Activated CD4-positive, alpha-beta T cell treated with anti-CD3 and anti-CD28 coated beads for 36 hours (primary cell): ENCODE measurements at regions not wholly inside any gene's neighbourhood (a gene's known extent, or its start where the extent isn't known, plus 50 kb on each side); places are given as distances from the start of the nearest gene placed in this dataset.

Experiments
- ATAC-seq: fragments of 200-7000 bp; cut with Tn5 transposase; one replicate; pipeline ENCODE4 v1.10.0; 2021; ENCODE audit warnings: mild to moderate bottlenecking, moderate library complexity
- CTCF ChIA-PET: fragments of 350-600 bp; sonication (Branson Sonifier 250); formaldehyde crosslinking; loops from one replicate; lab custom pipeline; 2021; ENCODE audit warnings: antibody characterized with exemption; lab: Charles Lee
- POLR2A ChIA-PET: fragments of 350-600 bp; sonication (Branson Sonifier 250); formaldehyde crosslinking; loops from one replicate; lab custom pipeline; 2021; ENCODE audit warnings: antibody characterized with exemption, inconsistent platforms; lab: Charles Lee
- DNase-seq: peaks from one replicate; pipeline ENCODE4 v3.0.0-alpha.2; 2020
- H3K27ac Mint-ChIP-seq: one replicate; pipeline ENCODE4 v1.8.0; 2021; ENCODE audit warnings: mixed read lengths
- H3K27me3 Mint-ChIP-seq: one replicate; pipeline ENCODE4 v1.8.0; 2021; ENCODE audit warnings: mixed read lengths
- H3K36me3 Mint-ChIP-seq: one replicate; pipeline ENCODE4 v1.8.0; 2021; ENCODE audit warnings: low read depth, mixed read lengths
- H3K4me1 Mint-ChIP-seq: one replicate; pipeline ENCODE4 v1.8.0; 2021; ENCODE audit warnings: mixed read lengths
- H3K4me3 Mint-ChIP-seq: one replicate; pipeline ENCODE4 v1.8.0; 2021; ENCODE audit warnings: mild to moderate bottlenecking, moderate library complexity, mixed read lengths
- H3K9me3 Mint-ChIP-seq: one replicate; pipeline ENCODE4 v1.8.0; 2021; ENCODE audit warnings: low read depth, mixed read lengths
- intact Hi-C, 2 experiments: fragments of 100-400 bp; cut with DNase I in 1 of 2; cut with micrococcal nuclease in 1 of 2; formaldehyde crosslinking; loops; one replicate each; pipeline versions ENCODE4 v1.14.2 to v1.15.1; 2022 to 2024; cut with DNase I, micrococcal nuclease

- Mint-ChIP-seq H3K4me3 (no peak overlapping the region), H3K36me3 (no peaks in the 10 kb centered on the region), H3K27ac (no peak overlapping the region), H3K4me1 (peaks cover 2% of the 10 kb centered on the region), H3K9me3 (no peaks in the 10 kb centered on the region), H3K27me3 (peaks cover 26% of the 10 kb centered on the region)
- intact Hi-C loops, result no loop called here
- no peak for ATAC-seq
- DNase-seq, result no peak
- POLR2A ChIA-PET, result no interaction called here
- CTCF ChIA-PET, result no interaction called here
Observed at GRCh38 chr4:53682908-53683307, 91.6 kb upstream of the LNX1 start.

DNA sequence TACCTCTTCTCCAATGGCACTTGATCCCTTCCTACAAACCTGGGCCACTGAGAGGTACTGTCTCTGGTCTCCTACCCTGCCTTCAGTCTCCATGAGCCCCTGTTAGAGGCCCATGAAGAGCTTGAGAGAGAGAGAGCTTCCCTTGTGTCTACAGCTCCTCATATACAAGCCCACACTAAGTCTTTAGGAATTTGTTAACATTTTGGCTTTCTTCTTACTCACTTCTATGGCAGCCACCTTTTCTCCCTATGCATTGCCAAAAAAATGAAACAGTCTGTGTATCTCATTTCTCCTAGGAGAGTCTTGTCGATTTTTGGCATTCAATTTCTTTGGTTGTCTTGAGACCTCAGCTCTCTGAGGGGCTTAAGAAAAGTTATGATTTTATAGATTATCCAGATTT is 90.9 kb upstream of the LNX1 start:
- POLR2A ChIA-PET, result no interaction called here
- no peaks in the 10 kb centered on the region for H3K9me3 Mint-ChIP-seq
- CTCF ChIA-PET, result no interaction called here
- peaks cover 22% of the 10 kb centered on the region for H3K27me3 Mint-ChIP-seq
- H3K4me1 Mint-ChIP-seq, result no peaks in the 10 kb centered on the region
- ATAC-seq, result no peak
- no peak overlapping the region for H3K4me3 Mint-ChIP-seq
- intact Hi-C loops, result no loop called here
- H3K27ac Mint-ChIP-seq, result no peak overlapping the region
- no peak for DNase-seq
- H3K36me3 Mint-ChIP-seq, result no peaks in the 10 kb centered on the region

- Mint-ChIP-seq H3K27me3 (peaks cover 14% of the 10 kb centered on the region), H3K4me3 (no peak overlapping the region), H3K36me3 (no peaks in the 10 kb centered on the region), H3K27ac (no peak overlapping the region), H3K9me3 (no peaks in the 10 kb centered on the region), H3K4me1 (no peaks in the 10 kb centered on the region)
- ATAC-seq (no peak), DNase-seq (no peak)
- ChIA-PET CTCF (no interaction called here), POLR2A (no interaction called here)
- intact Hi-C loops, result no loop called here
Observed at GRCh38 chr4:53680598-53680997, 89.3 kb upstream of the LNX1 start.

DNA sequence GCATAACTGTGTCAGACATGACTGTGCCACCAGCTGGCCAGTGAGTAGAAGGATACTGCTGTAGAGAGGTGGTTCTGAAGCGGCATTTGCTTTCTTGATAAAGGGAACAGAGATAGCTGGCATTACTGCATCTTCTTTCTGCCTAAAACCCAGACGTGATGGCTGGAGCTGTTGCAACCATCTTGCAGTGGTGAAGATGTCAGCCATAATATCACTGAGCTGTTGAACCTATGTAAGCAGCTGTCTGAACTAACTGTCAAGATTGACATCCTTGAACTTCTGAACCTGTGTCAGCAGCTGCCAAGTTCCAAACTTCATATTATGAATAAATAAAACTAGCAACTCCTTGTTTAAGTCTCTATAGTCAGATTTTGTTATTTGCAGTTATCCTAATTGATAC is 88.9 kb upstream of the LNX1 start:
- no peak overlapping the region for H3K4me3 Mint-ChIP-seq
- peaks cover 13% of the 10 kb centered on the region for H3K27me3 Mint-ChIP-seq
- no peak for DNase-seq
- intact Hi-C loops, result no loop called here
- H3K27ac Mint-ChIP-seq, result no peak overlapping the region
- ChIA-PET POLR2A (no interaction called here), CTCF (no interaction called here)
- H3K9me3 Mint-ChIP-seq, result no peaks in the 10 kb centered on the region
- no peak for ATAC-seq
- no peaks in the 10 kb centered on the region for H3K4me1 Mint-ChIP-seq
- no peaks in the 10 kb centered on the region for H3K36me3 Mint-ChIP-seq

GRCh38 chr4:53676402-53676871 is 85.2 kb upstream of the LNX1 start:
- ChIA-PET POLR2A (no interaction called here), CTCF (no interaction called here)
- Mint-ChIP-seq H3K27ac (no peak overlapping the region), H3K36me3 (no peaks in the 10 kb centered on the region), H3K9me3 (no peaks in the 10 kb centered on the region), H3K4me1 (no peaks in the 10 kb centered on the region), H3K4me3 (no peak overlapping the region), H3K27me3 (peaks cover 7% of the 10 kb centered on the region)
- DNase-seq, result no peak
- no peak for ATAC-seq
- intact Hi-C loops, result no loop called here

DNA sequence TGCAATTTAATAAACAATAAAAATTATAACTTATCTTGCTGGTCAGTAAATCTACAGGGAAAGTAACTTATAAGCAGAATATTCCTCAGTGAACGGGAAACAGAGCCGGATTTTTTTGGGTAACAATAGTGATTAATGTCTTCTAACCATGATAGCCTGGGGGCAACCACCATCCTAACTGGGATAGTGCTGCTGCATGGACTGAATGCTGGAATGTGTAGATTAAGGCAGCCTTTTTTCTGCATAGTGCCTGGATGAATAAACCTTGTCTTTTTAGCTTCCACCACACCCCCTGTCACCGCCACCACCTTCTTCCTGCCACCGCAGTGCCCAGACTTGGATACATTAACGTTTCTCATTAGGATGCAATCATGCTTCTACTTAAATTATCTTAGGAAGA is 83.6 kb upstream of the LNX1 start:
- Mint-ChIP-seq H3K9me3 (no peaks in the 10 kb centered on the region), H3K27ac (no peak overlapping the region), H3K36me3 (no peaks in the 10 kb centered on the region), H3K4me3 (no peak overlapping the region), H3K4me1 (no peaks in the 10 kb centered on the region), H3K27me3 (peaks cover 10% of the 10 kb centered on the region)
- intact Hi-C loops, result no loop called here
- ChIA-PET POLR2A (no interaction called here), CTCF (no interaction called here)
- no peak for DNase-seq
- ATAC-seq, result no peak

- Mint-ChIP-seq H3K27me3 (peaks cover 10% of the 10 kb centered on the region), H3K36me3 (no peaks in the 10 kb centered on the region), H3K27ac (no peak overlapping the region), H3K9me3 (no peaks in the 10 kb centered on the region), H3K4me3 (no peak overlapping the region), H3K4me1 (no peaks in the 10 kb centered on the region)
- POLR2A ChIA-PET, result no interaction called here
- intact Hi-C loops, result no loop called here
- ATAC-seq (no peak), DNase-seq (no peak)
- CTCF ChIA-PET, result no interaction called here
Observed at GRCh38 chr4:53672873-53673272, 81.6 kb upstream of the LNX1 start.

DNA sequence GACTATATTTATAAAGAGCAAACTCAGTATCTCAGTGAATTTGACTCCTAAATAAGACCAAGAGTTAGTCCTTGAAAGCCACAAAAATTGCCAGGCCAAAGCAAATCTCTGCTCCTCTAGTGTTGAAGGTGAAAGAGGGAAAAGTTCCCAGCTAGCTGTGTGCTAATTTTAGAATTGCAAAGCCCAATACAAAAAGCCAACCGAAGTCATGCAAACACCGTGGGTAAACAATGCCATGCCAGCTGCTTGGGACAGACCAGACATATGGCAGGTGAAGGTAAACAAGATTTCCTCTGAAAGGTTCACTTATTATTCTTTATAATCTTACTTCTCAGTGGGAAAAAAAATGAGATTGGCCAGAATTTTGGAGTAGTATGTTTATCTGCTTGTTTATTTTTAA is 80.5 kb upstream of the LNX1 start:
- H3K9me3 Mint-ChIP-seq, result peaks cover 2% of the 10 kb centered on the region
- no peak overlapping the region for H3K4me3 Mint-ChIP-seq
- DNase-seq, result no peak
- ChIA-PET POLR2A (no interaction called here), CTCF (no interaction called here)
- intact Hi-C loops, result no loop called here
- no peaks in the 10 kb centered on the region for H3K36me3 Mint-ChIP-seq
- no peaks in the 10 kb centered on the region for H3K4me1 Mint-ChIP-seq
- no peak overlapping the region for H3K27ac Mint-ChIP-seq
- H3K27me3 Mint-ChIP-seq, result peaks cover 16% of the 10 kb centered on the region
- no peak for ATAC-seq

DNA sequence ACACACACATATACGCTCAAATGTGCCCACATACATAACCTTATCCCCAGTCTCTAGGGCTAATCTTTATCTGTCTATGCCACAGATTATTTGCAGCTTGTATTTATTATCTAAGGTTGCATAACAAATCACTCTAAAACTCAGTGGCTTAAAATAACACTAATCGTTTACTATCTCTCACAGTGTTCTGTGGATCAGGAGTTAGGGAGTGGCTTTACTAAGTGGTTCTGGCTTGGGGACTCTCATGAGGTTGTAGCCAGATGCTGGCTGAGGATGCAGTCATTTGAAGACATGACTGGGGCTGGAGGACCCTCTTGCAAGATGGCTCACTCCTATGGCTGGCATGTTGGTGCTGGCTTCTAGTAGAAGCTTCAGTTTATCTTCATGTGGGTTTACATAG is 68.5 kb upstream of the LNX1 start:
- Mint-ChIP-seq H3K9me3 (no peaks in the 10 kb centered on the region), H3K4me1 (no peaks in the 10 kb centered on the region), H3K36me3 (no peaks in the 10 kb centered on the region), H3K4me3 (no peak overlapping the region), H3K27ac (no peak overlapping the region), H3K27me3 (peaks cover 11% of the 10 kb centered on the region)
- no peak for DNase-seq
- ChIA-PET CTCF (no interaction called here), POLR2A (no interaction called here)
- ATAC-seq, result no peak
- intact Hi-C loops, result no loop called here

- peaks cover 11% of the 10 kb centered on the region for H3K27me3 Mint-ChIP-seq
- H3K9me3 Mint-ChIP-seq, result no peaks in the 10 kb centered on the region
- ChIA-PET POLR2A (no interaction called here), CTCF (no interaction called here)
- DNase-seq, result no peak
- no peak for ATAC-seq
- H3K36me3 Mint-ChIP-seq, result no peaks in the 10 kb centered on the region
- intact Hi-C loops, result no loop called here
- H3K4me3 Mint-ChIP-seq, result no peak overlapping the region
- H3K4me1 Mint-ChIP-seq, result no peaks in the 10 kb centered on the region
- no peak overlapping the region for H3K27ac Mint-ChIP-seq
Observed at GRCh38 chr4:53659112-53659511, 67.8 kb upstream of the LNX1 start.

- intact Hi-C loops, result no loop called here
- H3K36me3 Mint-ChIP-seq, result no peaks in the 10 kb centered on the region
- H3K4me1 Mint-ChIP-seq, result no peaks in the 10 kb centered on the region
- ATAC-seq (no peak), DNase-seq (no peak)
- no peak overlapping the region for H3K27ac Mint-ChIP-seq
- ChIA-PET CTCF (no interaction called here), POLR2A (no interaction called here)
- H3K4me3 Mint-ChIP-seq, result no peak overlapping the region
- H3K9me3 Mint-ChIP-seq, result no peaks in the 10 kb centered on the region
- H3K27me3 Mint-ChIP-seq, result peaks cover 11% of the 10 kb centered on the region
Observed at GRCh38 chr4:53658029-53658428, 66.7 kb upstream of the LNX1 start.

DNA sequence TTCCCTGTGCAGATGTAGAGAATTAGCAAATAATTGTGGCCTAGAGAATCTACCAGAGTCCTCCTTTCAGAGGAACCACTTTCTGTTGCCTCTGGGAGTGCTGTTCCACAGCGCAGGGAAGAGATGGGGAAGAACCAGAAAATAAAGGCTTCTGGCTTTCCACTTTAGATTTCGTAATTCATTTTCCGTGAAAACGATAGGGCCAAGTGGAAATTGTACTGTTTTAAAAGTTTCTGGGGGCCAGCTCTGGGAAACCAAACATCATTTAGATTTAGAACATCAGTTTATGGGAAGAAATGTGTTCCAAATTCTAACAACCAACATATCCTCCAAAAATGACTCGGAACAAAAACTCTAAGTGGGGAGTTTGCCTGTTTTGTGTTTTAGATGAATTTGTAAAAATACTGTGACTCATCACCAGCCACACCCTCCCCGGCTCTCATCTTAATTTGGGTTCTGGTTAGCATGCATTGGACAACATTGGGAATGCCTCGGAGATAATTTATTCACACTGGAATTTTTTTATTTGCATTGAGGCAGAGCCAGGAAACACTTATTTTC is 65.2 kb upstream of the LNX1 start:
- ATAC-seq (no peak), DNase-seq (no peak)
- ChIA-PET POLR2A (interaction anchor here (0.7 kb wide), 1 partner anchor 1324 kb away, joined by 3 read pairs; no protein-coding TSS in a partner anchor), CTCF (no interaction called here)
- no peak overlapping the region for H3K4me3 Mint-ChIP-seq
- intact Hi-C loops, result no loop called here
- H3K4me1 Mint-ChIP-seq, result no peaks in the 10 kb centered on the region
- no peak overlapping the region for H3K27ac Mint-ChIP-seq
- peaks cover 11% of the 10 kb centered on the region for H3K27me3 Mint-ChIP-seq
- no peaks in the 10 kb centered on the region for H3K36me3 Mint-ChIP-seq
- H3K9me3 Mint-ChIP-seq, result no peaks in the 10 kb centered on the region

- no peaks in the 10 kb centered on the region for H3K9me3 Mint-ChIP-seq
- ATAC-seq (peak; percentile 57), DNase-seq (no peak)
- CTCF ChIA-PET, result no interaction called here
- no peak overlapping the region for H3K4me3 Mint-ChIP-seq
- POLR2A ChIA-PET, result no interaction called here
- intact Hi-C loops, result no loop called here
- H3K27me3 Mint-ChIP-seq, result peaks cover 11% of the 10 kb centered on the region
- H3K36me3 Mint-ChIP-seq, result no peaks in the 10 kb centered on the region
- no peak overlapping the region for H3K27ac Mint-ChIP-seq
- H3K4me1 Mint-ChIP-seq, result no peaks in the 10 kb centered on the region
Observed at GRCh38 chr4:53654300-53654758, 63.0 kb upstream of the LNX1 start.
